ENCODE measurements at regions not wholly inside any gene's neighbourhood (a gene's known extent, or its start where the extent isn't known, plus 50 kb on each side); places are given as distances from the start of the nearest gene placed in this dataset.
"Not testable (repeated sequence)": the region's sequence is repeated elsewhere in the genome, so short reads cannot be mapped to it uniquely, and the experiment has no call there.

DNA sequence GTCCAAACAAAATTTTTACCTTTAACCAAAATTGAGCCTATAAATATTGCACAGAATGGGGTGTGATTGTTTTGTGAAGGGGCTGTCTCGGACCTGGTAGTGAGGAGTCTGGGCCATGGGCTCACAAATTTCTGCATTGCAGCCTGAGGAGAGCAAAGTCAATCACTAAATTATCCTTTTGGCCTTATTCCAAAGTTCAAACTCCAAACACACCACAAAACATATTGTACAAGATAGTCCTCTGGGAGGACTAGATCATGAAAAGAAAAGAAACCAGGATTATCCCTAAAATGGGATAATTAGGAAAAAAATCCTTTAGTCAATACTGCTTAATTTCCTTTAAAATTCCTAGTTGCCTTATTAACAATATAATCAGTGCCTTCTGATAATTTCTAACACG is 115.5 kb downstream of the BUB3 start:
- no peak for DNase-seq (ENCODE audit: low read depth in 1 of 2, low spot score in 1 of 2)

DNA sequence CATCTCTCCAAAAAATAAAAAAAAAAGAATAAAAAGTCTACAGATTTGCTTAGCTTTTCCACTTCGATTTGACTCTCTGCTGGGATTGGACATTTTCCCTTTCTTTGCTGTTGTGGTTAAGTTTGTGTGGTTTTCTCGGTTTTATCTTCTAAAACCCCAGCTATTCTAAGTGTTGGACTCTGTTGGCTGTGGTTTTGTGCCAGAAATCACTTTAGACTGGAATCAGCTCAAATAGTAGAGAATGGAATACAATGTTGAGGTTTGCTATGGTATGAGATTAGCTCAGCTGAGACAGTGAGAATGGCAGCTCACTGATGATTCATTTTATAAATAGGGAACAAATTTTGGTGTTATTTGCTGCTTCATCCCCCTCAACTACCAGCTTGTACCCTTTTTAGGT is 116.0 kb downstream of the BUB3 start:
- DNase-seq (ENCODE audit: low read depth in 1 of 2, low spot score in 1 of 2): no peak

DNA sequence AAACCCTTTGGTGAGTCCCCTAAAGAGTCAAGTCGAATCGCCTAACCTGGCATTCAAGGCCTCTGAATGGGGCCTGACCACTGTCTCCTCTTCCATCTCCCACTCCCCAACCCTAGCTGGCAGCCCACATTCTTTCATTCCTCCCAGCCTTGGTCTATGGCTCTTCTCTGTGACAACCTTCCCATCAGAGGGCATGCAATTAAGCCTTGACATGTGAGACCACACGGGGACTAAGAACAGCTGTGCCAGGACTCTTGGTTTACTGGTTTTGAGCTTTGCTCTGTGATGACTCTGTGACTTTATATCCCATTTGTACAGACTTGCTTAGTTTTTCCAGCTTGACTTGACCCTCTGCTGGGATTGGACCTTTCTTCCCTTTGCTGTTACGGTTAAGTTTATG is 116.6 kb downstream of the BUB3 start:
- DNase-seq (ENCODE audit: low read depth in 1 of 2, low spot score in 1 of 2): no peak

DNA sequence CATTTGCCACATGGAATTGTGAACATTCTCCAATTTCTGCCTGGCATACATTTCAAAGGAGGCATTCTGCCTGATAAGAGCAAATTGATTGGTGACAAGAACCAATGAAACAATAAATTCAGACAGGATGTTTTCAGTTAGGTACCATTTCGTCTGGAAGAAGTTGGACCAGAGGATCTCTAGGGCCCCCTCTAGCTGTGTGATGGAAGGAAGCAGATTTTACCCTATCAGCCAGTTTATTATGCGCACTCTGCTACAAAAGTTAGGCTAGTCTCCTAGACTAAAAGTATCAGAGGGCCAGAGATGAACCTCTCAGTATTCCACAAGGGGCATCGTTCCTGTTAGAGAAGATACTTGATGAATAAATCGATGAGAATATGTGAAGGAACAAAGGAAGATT is 118.0 kb downstream of the BUB3 start:
- no peak for DNase-seq (ENCODE audit: low read depth in 1 of 2, low spot score in 1 of 2)

DNA sequence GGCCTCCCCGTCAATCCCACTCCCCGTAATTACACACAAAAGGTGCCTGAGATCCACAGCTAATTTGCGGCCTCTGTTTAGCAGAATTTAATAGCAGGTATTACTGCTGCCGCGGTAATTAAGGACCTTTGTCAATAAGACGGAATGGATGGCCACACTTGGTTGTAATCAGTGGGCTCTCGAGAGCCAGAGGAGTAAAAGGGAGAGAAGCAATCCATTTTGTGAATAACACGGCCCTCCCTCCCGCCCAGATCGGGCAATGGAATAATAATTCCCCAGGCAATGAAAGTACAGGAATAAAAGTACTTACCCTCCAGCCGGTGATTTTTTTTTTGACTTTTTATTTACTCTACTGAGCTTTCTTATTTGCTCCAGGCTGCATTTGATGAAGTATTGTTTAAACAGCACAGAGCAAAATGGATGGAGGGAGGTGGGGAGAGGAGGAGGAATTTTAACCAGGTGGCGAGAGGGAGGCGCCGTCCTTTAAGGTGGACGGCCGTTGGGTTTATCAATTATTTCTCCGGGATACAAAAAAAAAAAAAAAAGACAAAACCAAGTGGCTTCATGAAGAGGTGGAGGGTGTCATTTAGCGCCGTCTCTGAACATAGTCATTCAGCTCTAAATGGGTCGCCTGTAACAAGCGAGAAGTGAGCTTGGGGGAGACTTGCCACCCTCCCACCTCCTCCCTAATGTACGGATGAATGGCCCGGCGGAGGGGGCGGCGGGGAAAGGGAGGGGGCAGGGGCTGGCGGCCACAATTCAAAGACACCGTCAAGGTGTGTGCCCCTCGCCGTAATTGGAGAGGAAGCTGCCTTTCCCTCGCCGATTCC is 120.3 kb downstream of the BUB3 start:
- DNase-seq (ENCODE audit: low read depth in 1 of 2, low spot score in 1 of 2): no peak

DNA sequence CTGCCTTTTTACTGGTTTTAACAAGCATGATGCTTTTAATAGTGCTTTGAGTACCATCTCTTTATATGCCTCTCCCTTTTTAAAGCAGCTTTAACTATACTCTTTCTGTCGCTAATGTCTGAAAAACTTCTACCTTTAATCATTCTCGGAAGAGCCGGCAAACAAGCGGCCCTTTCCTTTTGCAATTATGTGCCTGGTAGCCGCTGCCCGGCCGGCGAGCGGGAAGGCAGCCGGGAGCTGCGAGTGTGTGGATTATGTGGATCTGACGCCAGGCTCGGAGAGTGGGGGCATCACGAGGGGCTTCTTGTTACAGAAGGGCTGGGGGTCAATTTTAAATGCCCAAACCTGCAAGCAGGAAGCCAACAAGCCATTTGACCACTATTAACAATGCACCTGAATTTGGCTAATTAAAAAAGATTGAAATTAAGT is 120.9 kb downstream of the BUB3 start:
- no peak for DNase-seq (ENCODE audit: low read depth in 1 of 2, low spot score in 1 of 2)

DNA sequence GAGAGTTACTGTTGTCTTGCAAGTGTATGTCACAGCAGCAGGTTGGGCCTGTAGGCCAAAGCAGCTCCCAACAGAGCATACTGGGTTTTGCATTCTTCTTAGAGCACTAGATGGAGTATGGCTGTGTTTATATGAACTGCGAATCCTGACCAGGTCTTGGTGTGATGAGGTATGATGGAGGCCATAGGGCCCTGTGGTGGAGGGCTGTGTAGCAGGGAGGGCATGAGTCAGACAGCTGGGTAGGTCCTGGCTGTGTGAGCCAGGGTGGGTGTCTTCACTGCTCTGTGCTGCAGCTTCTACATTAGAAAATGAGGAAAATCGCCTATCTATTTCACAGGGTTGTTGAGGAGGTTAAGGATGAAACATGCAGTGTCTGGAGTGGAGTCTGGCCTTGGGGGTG is 124.2 kb downstream of the BUB3 start:
- DNase-seq (ENCODE audit: low read depth in 1 of 2, low spot score in 1 of 2): no peak

DNA sequence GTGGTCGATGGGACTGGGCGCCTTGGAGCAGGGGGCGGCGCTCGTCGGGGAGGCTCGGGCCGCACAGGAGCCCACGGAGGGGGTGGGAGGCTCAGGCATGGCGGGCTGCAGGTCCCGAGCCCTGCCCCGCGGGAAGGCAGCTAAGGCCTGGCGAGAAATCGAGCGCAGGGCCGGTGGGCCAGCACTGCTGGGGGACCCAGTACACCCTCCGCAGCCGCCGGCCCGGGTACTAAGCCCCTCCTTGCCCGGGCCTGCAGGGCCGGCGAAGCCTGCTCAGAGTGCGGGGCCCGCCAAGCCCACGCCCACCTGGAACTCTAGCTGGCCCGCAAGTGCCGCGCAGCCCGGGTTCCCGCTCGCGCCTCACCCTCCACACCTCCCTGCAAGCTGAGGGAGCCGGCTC is 129.2 kb downstream of the BUB3 start:
- DNase-seq (ENCODE audit: low read depth in 1 of 2, low spot score in 1 of 2): not testable (repeated sequence)

DNA sequence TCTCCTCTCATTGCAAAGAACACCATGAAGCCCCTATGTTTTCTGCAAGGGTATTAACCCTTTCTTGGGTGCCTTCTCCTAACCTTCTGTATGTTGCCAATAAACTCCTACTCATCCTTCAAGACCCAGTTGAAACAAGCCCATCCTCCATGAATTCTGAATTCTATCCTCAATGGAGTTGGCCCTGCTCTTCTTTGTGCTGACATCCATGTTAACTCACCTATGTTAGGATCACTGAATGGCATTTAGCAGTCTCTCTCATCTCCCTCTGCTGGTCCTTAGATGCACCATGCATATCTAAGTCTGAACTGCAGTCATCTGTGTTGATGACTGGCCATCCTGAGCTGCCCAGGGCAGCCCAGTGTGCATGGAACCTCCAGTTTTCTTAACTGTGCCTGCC is 129.8 kb downstream of the BUB3 start:
- no peak for DNase-seq (ENCODE audit: low read depth in 1 of 2, low spot score in 1 of 2)

DNA sequence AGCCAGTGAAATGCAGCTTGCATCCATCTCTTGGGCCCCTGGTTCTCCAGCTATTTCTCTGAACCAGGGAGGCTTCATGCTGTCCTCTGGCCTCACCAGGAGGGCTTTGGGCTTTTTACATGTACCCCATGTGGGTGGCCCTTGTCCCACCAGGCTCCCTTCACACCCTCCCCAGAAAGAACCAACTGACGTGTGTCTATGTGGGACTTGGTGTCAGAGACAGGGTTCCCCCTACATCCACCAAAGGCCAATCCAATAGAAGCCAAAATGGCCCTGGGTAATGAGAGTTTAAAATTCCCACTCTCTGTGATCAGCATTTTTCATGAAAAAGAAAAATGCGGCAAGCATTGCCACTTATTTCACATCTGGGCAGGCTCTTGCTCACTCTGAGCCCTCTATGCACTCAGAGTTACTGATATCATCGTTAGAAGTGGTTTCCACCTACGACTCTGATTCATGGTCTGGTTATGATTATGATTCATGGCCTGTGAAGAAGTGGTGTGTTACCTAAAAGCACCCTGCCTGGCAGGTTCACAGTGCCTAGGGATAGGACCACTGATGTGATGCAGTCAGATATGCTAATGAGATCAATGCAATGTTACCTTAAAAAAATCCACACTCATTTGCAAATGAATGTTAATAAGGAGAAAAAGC is 133.5 kb downstream of the BUB3 start:
- DNase-seq (ENCODE audit: low read depth in 1 of 2, low spot score in 1 of 2): no peak

DNA sequence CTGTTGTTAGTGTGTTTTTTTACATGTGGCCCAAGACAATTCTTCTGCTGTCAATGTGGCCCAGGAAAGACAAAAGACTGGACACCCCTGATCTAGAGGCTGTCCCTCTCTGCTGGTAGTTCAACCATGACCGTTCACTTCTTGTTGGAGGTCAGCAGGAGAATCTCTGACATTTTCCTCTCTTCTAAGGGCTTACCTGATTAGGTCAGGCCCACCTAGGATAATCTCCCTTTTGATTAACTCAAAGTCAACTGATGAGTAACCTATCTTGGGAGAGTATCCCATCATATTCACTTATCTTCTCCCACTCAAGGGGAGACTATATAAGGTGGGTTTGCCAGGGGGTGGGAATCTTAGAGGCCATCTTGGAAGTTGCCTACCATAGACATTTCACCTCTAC is 135.2 kb downstream of the BUB3 start:
- DNase-seq (ENCODE audit: low read depth in 1 of 2, low spot score in 1 of 2): no peak

DNA sequence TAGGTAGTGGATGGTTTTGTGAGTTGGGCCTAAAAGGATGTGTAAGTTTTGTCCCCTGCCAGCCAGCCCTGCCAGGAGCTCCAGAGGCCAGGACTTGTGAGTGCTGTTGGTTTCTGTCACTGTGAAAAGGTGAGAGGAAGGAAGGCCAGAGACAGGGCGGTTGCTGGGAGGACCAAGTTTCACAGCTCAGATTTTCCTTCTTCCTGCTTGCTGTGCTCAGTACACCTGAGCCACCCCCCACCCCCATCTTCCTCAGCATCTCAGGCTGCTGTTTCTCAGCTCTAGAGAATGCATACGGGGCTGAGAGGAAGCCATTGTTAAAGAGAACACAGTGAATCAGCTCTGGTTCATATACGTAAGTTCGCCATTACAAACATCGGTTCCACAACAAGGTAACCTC is 139.9 kb downstream of the BUB3 start:
- no peak for DNase-seq (ENCODE audit: low read depth in 1 of 2, low spot score in 1 of 2)

DNA sequence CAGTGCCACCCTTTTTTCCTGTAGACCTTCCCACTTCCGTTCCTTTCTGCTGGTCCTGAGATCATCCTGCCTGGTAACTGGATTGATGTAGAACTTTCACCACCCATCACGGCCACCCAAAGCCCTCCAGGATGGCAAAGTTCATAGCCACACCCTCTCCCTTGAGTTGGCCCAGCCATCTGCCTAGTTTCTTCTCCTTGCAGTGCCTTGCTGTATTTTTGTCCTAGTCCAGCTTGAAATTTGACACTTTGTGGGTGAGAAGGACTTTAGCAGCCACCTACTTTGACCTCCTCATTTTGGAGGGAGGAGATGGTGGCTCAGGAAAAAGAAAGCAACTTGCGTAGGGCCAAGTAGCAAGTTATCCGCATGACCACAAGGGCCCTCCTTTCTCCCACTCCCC is 140.7 kb downstream of the BUB3 start:
- no peak for DNase-seq (ENCODE audit: low read depth in 1 of 2, low spot score in 1 of 2)

DNA sequence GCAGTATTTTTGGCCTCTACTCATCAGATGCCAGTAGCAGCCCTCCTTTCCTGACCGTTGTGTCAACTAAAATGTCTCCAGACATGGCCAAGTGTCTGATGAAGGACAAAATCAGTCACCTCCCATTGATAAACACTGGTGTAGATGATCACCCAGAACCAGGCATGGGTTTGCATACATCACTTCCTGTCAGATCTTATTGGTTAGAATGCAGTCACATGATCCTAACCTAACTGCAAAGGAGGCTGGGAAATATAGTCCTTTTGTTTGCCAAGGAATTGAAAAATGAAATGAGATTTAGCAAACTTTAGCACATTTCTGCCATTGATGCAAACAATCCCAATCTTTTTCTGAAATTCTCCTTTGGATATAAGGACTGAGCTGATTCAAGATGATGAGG is 141.4 kb downstream of the BUB3 start:
- DNase-seq (ENCODE audit: low read depth in 1 of 2, low spot score in 1 of 2): no peak

DNA sequence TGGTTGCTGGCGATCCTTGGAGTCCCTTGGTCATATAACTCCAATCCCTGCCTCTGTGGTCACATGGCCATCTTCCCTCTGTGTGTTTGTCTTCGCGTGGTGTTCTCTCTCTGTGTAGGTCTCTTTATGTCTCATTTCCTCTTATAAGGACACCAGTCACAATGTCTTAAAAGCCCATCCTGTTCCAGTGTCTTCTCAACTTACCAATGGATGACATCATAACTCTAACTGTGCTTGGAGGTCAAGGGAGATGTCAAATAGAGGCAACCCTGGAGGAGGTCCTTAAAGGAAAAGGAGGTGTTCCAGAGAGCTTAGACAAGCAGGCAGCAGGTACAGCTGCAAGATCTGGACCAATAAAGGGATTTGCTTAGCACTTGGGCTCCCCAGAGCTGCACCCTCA is 143.0 kb downstream of the BUB3 start:
- DNase-seq (ENCODE audit: low read depth in 1 of 2, low spot score in 1 of 2): no peak

DNA sequence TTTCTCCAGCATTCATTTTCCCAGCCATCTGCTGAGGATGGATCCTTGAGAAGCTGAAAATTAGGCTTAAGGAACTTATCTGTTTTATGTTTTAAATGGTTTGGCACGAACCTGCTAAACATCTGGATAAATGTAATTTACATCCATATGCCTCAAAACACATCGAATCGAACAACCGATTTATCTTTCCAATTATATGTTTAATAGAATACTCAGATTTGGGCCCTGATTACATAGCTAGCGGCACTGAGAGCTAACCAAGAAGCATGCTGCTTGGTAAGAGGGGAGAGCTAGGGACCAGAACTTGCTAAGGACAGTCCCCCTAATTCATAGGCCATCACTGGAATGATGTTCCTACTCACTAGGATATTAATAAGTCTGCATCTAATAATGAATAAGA is 144.4 kb downstream of the BUB3 start:
- DNase-seq (ENCODE audit: low read depth in 1 of 2, low spot score in 1 of 2): no peak

DNA sequence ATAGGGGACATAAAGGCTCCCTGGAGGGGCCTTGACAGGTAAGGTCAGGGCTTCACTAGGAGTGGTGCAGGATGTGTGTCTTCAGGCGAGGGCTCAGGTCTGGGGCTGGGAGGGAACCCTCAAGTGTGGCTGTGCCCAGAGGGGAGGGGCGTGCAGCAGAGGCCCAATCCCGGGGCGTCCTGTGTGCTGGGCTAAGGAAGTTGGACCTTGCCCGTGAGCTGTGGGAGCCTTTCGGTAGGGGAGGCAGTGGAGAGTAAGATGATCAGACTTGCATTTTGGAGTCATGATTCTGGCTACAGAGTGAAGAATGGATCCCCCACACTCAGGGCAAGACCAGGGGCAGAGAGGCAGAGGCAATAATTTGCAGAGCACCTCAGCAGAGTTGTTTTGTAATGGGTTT is 145.4 kb downstream of the BUB3 start:
- no peak for DNase-seq (ENCODE audit: low read depth in 1 of 2, low spot score in 1 of 2)

DNA sequence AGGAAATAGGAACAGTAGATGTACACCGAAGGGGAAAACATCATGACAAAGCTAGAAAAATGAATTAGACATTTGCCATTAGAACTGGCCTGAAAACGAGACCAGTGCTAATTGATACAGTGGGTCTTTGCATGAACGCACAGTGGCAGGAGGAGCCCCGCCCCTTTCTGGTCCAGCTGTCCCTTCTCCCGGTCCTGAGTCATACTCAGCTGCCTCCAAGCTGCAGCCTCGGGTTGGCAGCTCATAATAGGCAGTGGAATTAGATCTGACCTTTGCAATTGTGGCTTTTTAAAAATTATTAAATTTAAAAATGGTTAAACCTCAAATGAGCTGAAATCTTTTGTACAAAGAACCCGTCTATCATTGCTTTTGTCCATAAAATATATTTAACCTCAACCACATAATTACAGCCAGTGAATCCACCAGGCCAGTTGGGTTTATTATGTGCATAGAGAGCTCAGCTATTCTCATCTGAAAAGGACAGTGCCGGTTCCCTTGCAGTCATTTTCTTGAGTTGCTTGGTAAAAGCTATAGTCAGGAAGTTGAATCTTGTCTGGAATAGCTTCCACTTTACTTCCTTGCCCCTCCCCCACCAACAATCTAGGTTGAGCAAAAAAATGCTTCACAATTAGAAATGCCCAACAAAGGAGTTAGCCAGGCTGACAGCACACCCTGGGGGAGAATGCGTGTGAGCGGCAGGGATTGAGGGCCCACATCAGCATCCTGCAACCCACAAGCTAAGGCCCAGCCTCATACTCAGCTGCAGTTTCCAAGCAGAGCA is 147.1 kb downstream of the BUB3 start:
- DNase-seq (ENCODE audit: low read depth in 1 of 2, low spot score in 1 of 2): no peak

DNA sequence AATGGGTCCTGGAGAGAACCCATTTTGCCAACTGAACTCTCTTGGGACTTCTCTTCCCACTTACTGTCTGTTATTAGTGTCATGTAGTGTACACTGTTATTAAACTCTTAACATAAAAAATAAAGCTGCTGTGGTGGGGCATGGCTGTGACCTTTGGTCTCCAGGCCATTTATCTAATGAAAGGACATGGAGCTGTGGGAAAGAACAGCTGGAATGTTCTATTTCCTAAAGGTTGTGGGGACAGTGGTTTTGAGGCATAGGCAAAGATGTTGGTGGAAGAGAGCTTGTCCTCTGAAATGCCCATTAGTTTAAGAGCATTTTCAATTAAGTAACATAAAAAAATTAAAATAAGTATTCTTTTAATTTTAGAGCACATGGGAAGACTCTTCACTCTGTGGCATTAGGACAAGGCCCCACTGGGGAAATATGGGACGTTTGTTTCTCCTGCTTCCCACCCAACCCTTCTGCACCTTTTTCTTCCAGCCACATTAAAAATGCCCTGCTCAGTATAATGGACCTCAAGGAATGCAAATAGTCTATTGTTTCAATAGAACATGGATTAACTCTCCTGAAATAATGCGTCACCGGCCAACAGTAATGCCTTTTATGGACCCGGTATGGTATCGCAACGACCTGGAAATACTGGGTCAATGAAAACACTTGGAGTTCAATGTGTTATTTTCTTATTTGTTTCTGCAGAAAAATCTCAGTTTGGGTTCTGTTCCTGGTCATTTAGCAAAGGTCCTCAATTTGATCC is 149.6 kb downstream of the BUB3 start:
- no peak for DNase-seq (ENCODE audit: low read depth in 1 of 2, low spot score in 1 of 2)

DNA sequence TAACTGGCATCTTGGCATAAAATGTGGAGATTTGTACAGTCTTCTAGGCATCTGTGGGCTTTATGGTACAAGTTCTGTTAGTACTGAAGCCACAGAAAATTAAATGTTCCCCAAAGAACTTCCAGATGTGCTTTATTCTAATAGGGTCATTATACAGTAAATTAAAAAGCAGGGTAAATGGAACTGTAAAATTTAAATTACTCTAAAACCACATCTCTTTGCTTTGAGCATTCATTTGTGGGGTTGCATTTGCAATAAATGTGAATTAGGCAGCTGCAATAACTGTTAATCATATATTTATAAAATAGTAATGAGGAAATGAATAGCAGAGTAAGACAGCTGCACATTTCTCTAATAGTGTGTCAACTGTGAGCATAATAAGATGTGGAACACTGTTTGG is 151.5 kb downstream of the BUB3 start:
- no peak for DNase-seq (ENCODE audit: low read depth in 1 of 2, low spot score in 1 of 2)

DNA sequence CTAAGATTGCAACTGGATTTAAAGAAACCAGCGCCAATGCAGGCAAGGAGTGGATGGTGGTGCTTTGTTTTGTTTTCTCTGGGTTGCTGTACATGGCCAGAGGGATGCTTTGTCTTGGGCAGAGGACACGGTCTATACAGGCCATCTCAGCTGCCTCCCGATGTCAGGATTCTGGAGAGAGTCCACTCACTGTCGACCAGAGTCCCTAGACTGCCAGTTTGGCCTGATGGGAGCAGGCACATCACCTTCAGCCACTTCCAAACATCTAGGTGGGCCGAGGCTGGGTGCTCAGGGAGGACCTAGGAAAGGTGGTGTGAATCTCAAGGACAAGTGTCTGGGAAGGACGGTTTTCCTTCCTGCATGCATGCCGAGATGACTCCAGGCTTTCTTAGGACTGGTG is 152.1 kb downstream of the BUB3 start:
- DNase-seq (ENCODE audit: low read depth in 1 of 2, low spot score in 1 of 2): no peak

Data from stimulated activated CD4-positive, alpha-beta T cell treated with anti-CD3 and anti-CD28 coated beads, Interleukin-15, amount 100 ng/mL, for 1 hour (primary cell).